ENCODE measurements at regions not wholly inside any gene's neighbourhood (a gene's known extent, or its start where the extent isn't known, plus 50 kb on each side); places are given as distances from the start of the nearest gene placed in this dataset.

- intact Hi-C loops (cut with DNase I) = no loop called here
- Histone ChIP-seq H3K4me1 (no peaks in the 10 kb centered on the region), H3K36me3 (replicated peaks in 1 of 2; ENCODE audit: insufficient read depth in 1 of 2, low read depth in 2 of 2) (no peaks in the 10 kb centered on the region), H3K9me3 (no peaks in the 10 kb centered on the region), H3K27me3 (no peaks in the 10 kb centered on the region), H3K27ac (no peak overlapping the region), H3K4me3 (no peak overlapping the region)
- ATAC-seq (no peak), DNase-seq (no peak)
- 87 to 92% methylated on average over 8 of the region's 8 CpGs for WGBS, 2 donors
- TF ChIP-seq POLR2A (IDR thresholded peaks at IDR 0.05) (no peak), CTCF (IDR thresholded peaks at IDR 0.05) (no peak)
Observed at GRCh38 chrX:42075032-42075431, 151.7 kb upstream of the CASK start.

DNA sequence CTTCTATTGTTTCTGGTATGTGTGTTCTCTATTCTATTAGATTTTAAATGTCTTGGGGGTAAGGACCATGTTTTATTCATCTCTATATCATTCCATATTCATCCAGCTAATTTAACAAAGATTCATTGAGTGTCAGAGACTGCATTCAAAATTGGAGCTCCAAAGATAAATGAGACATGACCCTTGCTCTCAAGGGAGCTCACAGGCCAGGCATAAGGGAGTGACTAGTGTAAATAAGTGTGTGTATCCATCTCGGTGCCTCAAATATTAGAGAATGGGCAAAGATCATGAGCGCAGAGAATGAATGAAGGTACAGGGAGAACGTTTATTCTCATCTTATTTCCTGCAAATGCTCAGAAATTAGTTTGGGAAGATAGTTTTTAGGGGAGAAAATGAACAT, 150.1 kb upstream of the CASK start:
- DNase-seq = no peak
- intact Hi-C loops (cut with DNase I) = no loop called here
- WGBS, 2 donors = 52 to 57% methylated on average over 3 of the region's 3 CpGs
- Histone ChIP-seq H3K27ac (no peak overlapping the region), H3K36me3 (replicated peaks in 1 of 2; ENCODE audit: insufficient read depth in 1 of 2, low read depth in 2 of 2) (no peaks in the 10 kb centered on the region), H3K4me1 (no peaks in the 10 kb centered on the region), H3K27me3 (no peaks in the 10 kb centered on the region), H3K9me3 (no peaks in the 10 kb centered on the region), H3K4me3 (no peak overlapping the region)
- ATAC-seq = no peak
- no peak for TF ChIP-seq POLR2A (IDR thresholded peaks at IDR 0.05)
- no peak for TF ChIP-seq CTCF (IDR thresholded peaks at IDR 0.05)

- no peaks in the 10 kb centered on the region for H3K36me3 ChIP-seq (replicated peaks in 1 of 2; ENCODE audit: insufficient read depth in 1 of 2, low read depth in 2 of 2)
- H3K9me3 ChIP-seq = no peaks in the 10 kb centered on the region
- intact Hi-C loops (cut with DNase I) = no loop called here
- no peaks in the 10 kb centered on the region for H3K4me1 ChIP-seq
- H3K4me3 ChIP-seq = no peak overlapping the region
- H3K27ac ChIP-seq = no peak overlapping the region
- TF ChIP-seq CTCF (IDR thresholded peaks at IDR 0.05) = no peak
- no peak for TF ChIP-seq POLR2A (IDR thresholded peaks at IDR 0.05)
- DNase-seq = no peak
- no peak for ATAC-seq
- no peaks in the 10 kb centered on the region for H3K27me3 ChIP-seq
Observed at GRCh38 chrX:42070866-42071265, 147.5 kb upstream of the CASK start.

GRCh38 chrX:42054256-42054655, 130.9 kb upstream of the CASK start:
- Histone ChIP-seq H3K4me3 (no peak overlapping the region), H3K27ac (no peak overlapping the region), H3K4me1 (peaks cover 12% of the 10 kb centered on the region), H3K36me3 (replicated peaks in 1 of 2; ENCODE audit: insufficient read depth in 1 of 2, low read depth in 2 of 2) (no peaks in the 10 kb centered on the region), H3K9me3 (no peaks in the 10 kb centered on the region), H3K27me3 (no peaks in the 10 kb centered on the region)
- WGBS, 2 donors = 93 to 94% methylated on average over 1 of the region's 1 CpG
- DNase-seq = no peak
- intact Hi-C loops (cut with DNase I) = no loop called here
- no peak for ATAC-seq
- no peak for TF ChIP-seq CTCF (IDR thresholded peaks at IDR 0.05)
- TF ChIP-seq POLR2A (IDR thresholded peaks at IDR 0.05) = no peak

DNA sequence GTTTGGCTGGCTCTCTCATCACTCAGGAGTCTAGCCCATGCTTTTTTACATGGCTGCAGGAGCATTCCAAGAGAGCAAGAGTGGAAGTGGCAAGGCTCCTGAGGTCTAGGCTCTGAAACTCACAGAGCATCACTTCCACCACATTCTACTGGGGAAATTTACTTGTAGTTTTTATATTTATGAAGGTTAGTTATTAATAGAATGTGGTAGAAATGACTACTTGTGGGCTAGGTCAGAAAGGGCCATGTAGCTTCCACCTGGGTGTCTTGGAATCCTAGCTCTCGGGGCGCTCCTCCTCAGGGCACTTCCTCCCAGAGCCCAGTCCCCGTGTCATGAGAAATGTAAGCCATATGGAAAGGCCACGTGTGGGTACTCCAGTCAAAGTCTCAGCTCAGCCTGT, 127.0 kb upstream of the CASK start:
- no peak overlapping the region for H3K4me3 ChIP-seq
- DNase-seq = no peak
- intact Hi-C loops (cut with DNase I) = no loop called here
- TF ChIP-seq CTCF (IDR thresholded peaks at IDR 0.05) (no peak), POLR2A (IDR thresholded peaks at IDR 0.05) (no peak)
- ATAC-seq = no peak
- H3K27ac ChIP-seq = no peak overlapping the region
- no peaks in the 10 kb centered on the region for H3K27me3 ChIP-seq
- no peaks in the 10 kb centered on the region for H3K36me3 ChIP-seq (replicated peaks in 1 of 2; ENCODE audit: insufficient read depth in 1 of 2, low read depth in 2 of 2)
- H3K4me1 ChIP-seq = peaks cover 12% of the 10 kb centered on the region
- H3K9me3 ChIP-seq = no peaks in the 10 kb centered on the region
- WGBS, 2 donors = 81 to 84% methylated on average over 2 to 4 of the region's 4 CpGs
